OCI-LY3 (cell line): ENCODE measurements at regions not wholly inside any gene's neighbourhood (a gene's known extent, or its start where the extent isn't known, plus 50 kb on each side); places are given as distances from the start of the nearest gene placed in this dataset.

ENCODE experiments used
- H2AFZ ChIP-seq: fragments of 200-600, 300-600 bp; shearing (Covaris generic); 2 replicates; pipeline ENCODE4 v1.6.0; 2014; ENCODE audit warnings: antibody characterized with exemption, low read depth, low read length
- H3K27ac ChIP-seq: fragments of 200-600, 300-600 bp; sonication (generic); 2 replicates; pipeline ENCODE4 v1.5.1; 2014; ENCODE audit warnings: mild to moderate bottlenecking, low read length, moderate library complexity, mixed read lengths
- H3K27me3 ChIP-seq: fragments of 200-600, 300-600 bp; sonication (generic); 2 replicates; pipeline ENCODE4 v1.6.1; 2014; ENCODE audit warnings: low read depth, low read length, mixed read lengths
- H3K36me3 ChIP-seq: fragments of 200-600, 300-600 bp; sonication (generic); replicated peaks from 2 replicates; pipeline ENCODE3; 2014; ENCODE audit warnings: low read depth, low read length, mixed read lengths
- H3K4me1 ChIP-seq: fragments of 300-600, 200-600 bp; sonication (generic); 2 replicates; pipeline ENCODE4 v1.6.1; 2014; ENCODE audit warnings: low read length, mixed read lengths
- H3K4me2 ChIP-seq: fragments of 200-600, 300-600 bp; sonication (generic); 2 replicates; pipeline ENCODE4 v1.6.1; 2014; ENCODE audit warnings: low read length, mixed read lengths
- H3K4me3 ChIP-seq: fragments of 300-600, 200-600 bp; sonication (generic); 2 replicates; pipeline ENCODE4 v1.5.1; 2014; ENCODE audit warnings: antibody characterized with exemption, mild to moderate bottlenecking, low read length, moderate library complexity
- H3K79me2 ChIP-seq: fragments of 300-600, 200-600 bp; shearing (Covaris generic); 2 replicates; pipeline ENCODE4 v1.6.1; 2014; ENCODE audit warnings: mild to moderate bottlenecking, low read length, mixed read lengths
- H3K9ac ChIP-seq: fragments of 300-600, 200-600 bp; shearing (Covaris generic); 2 replicates; pipeline ENCODE4 v1.6.0; 2014; ENCODE audit warnings: mild to moderate bottlenecking, low read length, moderate library complexity
- H3K9me3 ChIP-seq: fragments of 200-600, 300-600 bp; shearing (Covaris generic); 2 replicates; pipeline ENCODE4 v1.6.1; 2014; ENCODE audit warnings: low read length, mixed read lengths; ENCODE audit not compliant: insufficient read depth
- H4K20me1 ChIP-seq: fragments of 200-600, 300-600 bp; sonication (generic); 2 replicates; pipeline ENCODE4 v1.6.1; 2016; ENCODE audit warnings: low read length, mixed read lengths; ENCODE audit not compliant: insufficient read depth
- CTCF ChIP-seq: fragments of 200-600, 300-600 bp; sonication (generic); IDR thresholded peaks from 2 replicates; pipeline ENCODE4 v1.5.1; 2014; ENCODE audit warnings: antibody characterized with exemption, low read length, low read depth
- EZH2phosphoT487 ChIP-seq: fragments of 200-600 bp; shearing (Covaris generic); IDR thresholded peaks from 2 replicates; pipeline ENCODE4 v1.6.1; 2018; ENCODE audit warnings: antibody characterized with exemption, mixed run types, low read depth

GRCh38 chr6:169930799-169931198, 179.4 kb downstream of the ERMARD start:
- no peaks in the 10 kb centered on the region for H3K4me1 ChIP-seq
- H3K79me2 ChIP-seq, result no peaks in the 10 kb centered on the region
- no peak for TF ChIP-seq CTCF
- no peak for TF ChIP-seq EZH2phosphoT487
- H3K4me3 ChIP-seq, result no peak overlapping the region
- H3K9me3 ChIP-seq, result no peaks in the 10 kb centered on the region
- no peaks in the 10 kb centered on the region for H3K36me3 ChIP-seq
- no peak overlapping the region for H3K27ac ChIP-seq
- no peak overlapping the region for H3K9ac ChIP-seq
- no peaks in the 10 kb centered on the region for H4K20me1 ChIP-seq
- H2AFZ ChIP-seq, result no peak overlapping the region
- no peaks in the 10 kb centered on the region for H3K27me3 ChIP-seq
- H3K4me2 ChIP-seq, result no peak overlapping the region

- Histone ChIP-seq H4K20me1 (no peaks in the 10 kb centered on the region), H3K4me2 (no peak overlapping the region), H3K79me2 (no peaks in the 10 kb centered on the region), H3K27me3 (no peaks in the 10 kb centered on the region), H3K27ac (no peak overlapping the region), H3K36me3 (no peaks in the 10 kb centered on the region), H3K4me1 (no peaks in the 10 kb centered on the region), H2AFZ (no peak overlapping the region), H3K9me3 (no peaks in the 10 kb centered on the region), H3K9ac (no peak overlapping the region), H3K4me3 (no peak overlapping the region)
- TF ChIP-seq CTCF (no peak), EZH2phosphoT487 (no peak)
Measured at GRCh38 chr6:169927711-169928110, 176.3 kb downstream of the ERMARD start.

GRCh38 chr6:169926617-169927417, 175.4 kb downstream of the ERMARD start:
- TF ChIP-seq EZH2phosphoT487 (no peak), CTCF (no peak)
- H3K4me3 ChIP-seq, result no peak overlapping the region
- no peaks in the 10 kb centered on the region for H3K27me3 ChIP-seq
- H4K20me1 ChIP-seq, result no peaks in the 10 kb centered on the region
- H3K9me3 ChIP-seq, result no peaks in the 10 kb centered on the region
- no peak overlapping the region for H3K27ac ChIP-seq
- H3K36me3 ChIP-seq, result no peaks in the 10 kb centered on the region
- no peak overlapping the region for H3K9ac ChIP-seq
- no peak overlapping the region for H3K4me2 ChIP-seq
- no peaks in the 10 kb centered on the region for H3K79me2 ChIP-seq
- H3K4me1 ChIP-seq, result no peaks in the 10 kb centered on the region
- no peak overlapping the region for H2AFZ ChIP-seq

GRCh38 chr6:169923468-169924464, 172.3 kb downstream of the ERMARD start:
- Histone ChIP-seq H3K4me2 (no peak overlapping the region), H4K20me1 (no peaks in the 10 kb centered on the region), H3K4me1 (no peaks in the 10 kb centered on the region), H3K36me3 (no peaks in the 10 kb centered on the region), H2AFZ (no peak overlapping the region), H3K9ac (no peak overlapping the region), H3K4me3 (no peak overlapping the region), H3K27me3 (no peaks in the 10 kb centered on the region), H3K9me3 (no peaks in the 10 kb centered on the region), H3K79me2 (no peaks in the 10 kb centered on the region), H3K27ac (no peak overlapping the region)
- TF ChIP-seq EZH2phosphoT487, result no peak
- no peak for TF ChIP-seq CTCF
